ENCODE measurements at regions not wholly inside any gene's neighbourhood (a gene's known extent, or its start where the extent isn't known, plus 50 kb on each side); places are given as distances from the start of the nearest gene placed in this dataset.
"Not testable (repeated sequence)": the region's sequence is repeated elsewhere in the genome, so short reads cannot be mapped to it uniquely, and the experiment has no call there.

DNA sequence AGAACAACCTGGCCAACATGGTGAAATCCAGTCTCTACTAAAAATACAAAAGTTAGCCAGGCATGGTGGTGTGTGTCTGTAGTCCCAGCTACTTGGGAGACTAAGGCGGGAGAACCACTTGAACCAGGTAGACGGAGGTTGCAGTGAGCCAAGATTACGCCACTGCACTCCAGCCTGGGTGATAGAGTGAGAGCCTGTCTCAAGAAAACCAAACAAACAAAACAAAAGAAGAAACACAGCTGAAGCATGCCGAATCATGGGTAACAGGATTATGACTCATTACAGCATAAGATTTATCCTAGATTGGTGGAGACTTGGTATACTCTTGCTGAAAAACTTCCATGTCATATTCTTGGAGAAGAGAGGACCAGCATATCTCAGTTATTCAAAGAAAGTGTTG lies 236.7 kb upstream of the CCNH start:
- no peak for DNase-seq (ENCODE audit: low read depth, low spot score)

- DNase-seq (ENCODE audit: low read depth, low spot score): no peak
These were observed 232.5 kb upstream of the CCNH start for GRCh38 chr5:87645224-87645623.

GRCh38 chr5:87640902-87641301 lies 228.2 kb upstream of the CCNH start:
- DNase-seq (ENCODE audit: low read depth, low spot score): no peak

- DNase-seq (ENCODE audit: low read depth, low spot score): no peak
These were observed 214.6 kb upstream of the CCNH start for GRCh38 chr5:87627363-87627762.

DNA sequence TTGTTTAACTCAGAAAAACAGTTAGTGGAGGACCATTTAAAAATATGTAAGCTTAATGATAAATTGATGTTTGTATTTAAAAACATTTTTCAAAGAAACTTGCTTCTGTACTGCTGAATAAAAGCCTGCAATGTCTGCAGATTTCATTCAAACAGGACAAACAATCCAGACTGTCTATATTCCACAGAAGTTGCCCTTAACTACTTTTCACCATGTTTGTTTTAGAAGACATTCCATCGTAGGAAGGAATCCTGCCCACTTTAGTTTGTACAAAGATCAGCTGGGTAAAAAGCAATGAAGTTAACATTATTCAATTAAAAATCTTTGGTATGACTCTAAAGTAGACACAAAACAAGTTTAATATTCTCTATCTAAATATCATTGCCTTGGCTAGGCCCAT lies 195.7 kb upstream of the CCNH start:
- no peak for DNase-seq (ENCODE audit: low read depth, low spot score)

DNA sequence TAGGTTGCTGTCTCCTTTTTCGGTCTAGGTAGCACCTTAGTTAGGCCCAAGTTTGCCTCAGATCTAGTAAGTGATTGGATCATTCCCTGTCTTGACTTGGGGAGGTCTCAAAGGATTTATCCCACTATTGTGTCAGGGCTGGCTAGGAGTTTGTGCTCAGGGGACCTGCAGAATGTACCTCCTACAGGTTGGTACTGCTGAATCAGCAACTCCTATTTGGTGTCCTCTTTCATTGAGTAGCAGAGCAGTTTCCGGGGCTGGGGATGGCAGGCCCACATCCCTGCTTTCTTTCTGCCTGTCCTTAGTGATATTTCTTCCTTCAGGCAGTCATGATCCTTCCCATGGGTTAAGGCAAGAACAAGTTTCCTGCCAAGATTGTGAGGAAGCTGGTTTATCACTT lies 192.9 kb upstream of the CCNH start:
- no peak for DNase-seq (ENCODE audit: low read depth, low spot score)

GRCh38 chr5:87599778-87600177 lies 187.0 kb upstream of the CCNH start:
- DNase-seq (ENCODE audit: low read depth, low spot score): no peak

- DNase-seq (ENCODE audit: low read depth, low spot score): no peak
These were observed 185.7 kb upstream of the CCNH start for GRCh38 chr5:87598460-87598859.

DNA sequence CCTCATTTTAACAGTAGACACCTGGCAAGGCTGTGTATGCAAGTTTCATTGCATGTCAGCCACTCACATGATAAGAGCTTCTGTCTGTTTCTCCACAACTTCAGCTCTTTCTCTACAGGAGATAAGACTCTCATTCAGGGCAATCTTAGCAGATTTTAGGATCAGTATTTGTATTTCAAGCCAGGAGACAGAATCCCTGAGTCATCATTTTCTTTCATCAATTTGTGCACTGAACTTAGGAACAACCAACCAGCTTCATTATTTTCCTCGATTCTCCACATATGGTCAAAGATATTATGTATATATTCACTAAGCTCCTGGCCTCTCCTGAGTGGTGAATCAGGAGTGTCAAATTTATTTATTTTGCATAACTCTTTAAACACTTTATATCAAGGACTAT lies 181.8 kb upstream of the CCNH start:
- no peak for DNase-seq (ENCODE audit: low read depth, low spot score)

DNA sequence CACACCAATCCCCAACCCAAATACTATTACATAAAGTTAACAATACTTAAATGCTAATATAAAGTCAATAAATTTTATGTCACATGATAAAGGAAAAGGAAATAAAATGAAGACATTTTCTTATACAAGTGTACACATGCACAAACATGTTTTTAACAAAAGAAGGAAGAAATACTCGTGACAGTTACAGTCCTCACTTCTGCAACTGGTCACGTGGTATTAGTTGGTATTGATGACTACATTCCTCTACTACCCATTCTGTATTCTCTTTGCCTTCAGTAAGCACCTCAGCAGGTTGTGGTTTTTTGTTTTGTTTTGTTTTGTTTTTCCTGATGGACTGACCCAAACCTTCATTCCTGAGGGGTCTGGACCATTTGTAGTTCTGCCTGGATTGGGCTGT lies 176.9 kb upstream of the CCNH start:
- no peak for DNase-seq (ENCODE audit: low read depth, low spot score)

DNA sequence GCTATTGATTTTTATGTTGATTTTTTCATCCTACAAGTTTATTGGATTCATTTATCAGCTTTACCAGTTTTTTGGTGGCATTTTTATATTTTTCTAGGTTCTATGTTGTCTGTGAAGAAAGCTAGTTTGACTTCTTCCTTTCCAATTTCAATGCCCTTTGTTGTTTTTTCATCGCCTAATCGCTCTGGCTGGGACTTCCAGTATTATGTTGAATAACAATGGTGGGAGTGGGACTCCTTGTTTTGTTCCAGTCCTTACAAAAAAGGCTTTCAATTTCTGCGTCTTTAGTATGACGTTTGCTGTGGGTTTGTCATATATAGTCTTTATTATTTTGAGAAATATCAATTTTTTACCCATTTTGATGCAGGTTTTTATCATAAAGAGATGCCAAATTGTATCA lies 175.6 kb upstream of the CCNH start:
- no peak for DNase-seq (ENCODE audit: low read depth, low spot score)

DNA sequence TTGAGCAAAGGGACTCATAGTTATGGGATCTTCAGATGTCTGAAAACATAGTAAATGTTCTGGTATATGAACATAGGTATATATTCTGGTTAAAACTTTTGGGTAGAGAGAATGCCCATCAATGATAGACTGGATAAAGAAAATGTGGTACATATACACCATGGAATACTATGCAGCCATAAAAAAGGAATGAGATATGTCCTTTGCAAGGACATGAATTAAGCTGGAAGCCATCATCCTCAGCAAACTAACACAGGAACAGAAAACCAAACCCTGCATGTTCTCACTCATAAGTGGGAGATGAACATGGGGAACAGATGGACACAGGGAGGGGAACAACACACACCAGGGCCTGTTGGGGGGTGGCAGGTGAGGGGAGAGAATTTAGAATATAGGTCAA lies 171.0 kb upstream of the CCNH start:
- not testable (repeated sequence) for DNase-seq (ENCODE audit: low read depth, low spot score)

DNA sequence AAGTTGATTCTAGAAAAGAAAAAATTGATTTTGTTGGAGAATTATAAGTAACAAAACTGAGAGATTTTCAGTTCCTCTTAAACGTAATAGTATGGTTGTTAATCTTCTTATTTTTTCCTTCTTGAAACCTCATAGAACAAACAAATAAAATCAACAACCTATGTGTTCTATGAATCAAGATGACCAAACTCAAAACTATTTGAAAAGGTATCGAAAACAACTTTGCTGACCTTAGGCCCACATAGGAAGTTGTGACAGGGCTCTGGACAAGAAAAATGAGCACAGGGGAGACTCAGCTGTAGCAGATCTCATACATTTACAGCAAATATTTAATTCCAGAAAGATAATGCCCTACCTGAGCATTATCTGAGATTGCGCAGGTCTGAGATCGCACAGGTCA lies 169.4 kb upstream of the CCNH start:
- DNase-seq (ENCODE audit: low read depth, low spot score): no peak

DNA sequence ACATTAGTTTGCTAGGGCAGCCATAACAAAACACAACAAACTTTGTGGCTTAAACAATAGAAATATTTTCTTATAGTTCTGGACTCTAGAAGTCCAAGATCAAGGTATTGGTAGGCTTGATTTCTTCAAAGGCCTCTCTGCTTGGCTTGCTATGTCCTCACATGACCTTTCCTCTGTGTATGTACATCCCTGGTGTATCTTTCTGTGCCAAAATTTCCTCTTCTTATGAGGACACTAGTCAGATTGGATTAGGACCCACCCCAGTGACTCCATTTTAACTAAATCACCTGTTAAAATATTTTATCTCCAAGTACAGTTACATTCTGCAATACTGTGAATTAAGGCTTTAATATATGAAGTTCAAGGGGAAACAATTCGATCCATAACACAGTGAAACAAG lies 168.9 kb upstream of the CCNH start:
- DNase-seq (ENCODE audit: low read depth, low spot score): no peak

DNA sequence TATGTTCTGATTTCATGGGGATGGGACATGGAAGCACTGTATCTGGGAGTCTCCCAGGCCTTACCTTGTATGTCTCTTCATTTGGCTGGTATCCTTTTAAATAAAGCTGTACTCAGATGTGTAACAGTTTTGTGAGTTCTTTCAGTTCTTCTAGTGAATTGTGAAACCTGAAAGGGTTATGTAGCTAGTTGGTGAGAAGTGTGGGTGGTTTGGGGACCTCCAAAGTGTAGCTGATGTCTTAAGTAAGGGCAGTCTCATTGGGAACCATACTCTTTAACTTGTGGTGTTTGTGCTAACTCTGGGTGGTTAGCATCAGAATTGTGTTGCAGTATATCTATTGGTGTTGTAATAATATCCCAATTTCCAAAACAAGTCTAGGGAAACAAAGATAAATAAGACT lies 166.9 kb upstream of the CCNH start:
- DNase-seq (ENCODE audit: low read depth, low spot score): no peak

DNA sequence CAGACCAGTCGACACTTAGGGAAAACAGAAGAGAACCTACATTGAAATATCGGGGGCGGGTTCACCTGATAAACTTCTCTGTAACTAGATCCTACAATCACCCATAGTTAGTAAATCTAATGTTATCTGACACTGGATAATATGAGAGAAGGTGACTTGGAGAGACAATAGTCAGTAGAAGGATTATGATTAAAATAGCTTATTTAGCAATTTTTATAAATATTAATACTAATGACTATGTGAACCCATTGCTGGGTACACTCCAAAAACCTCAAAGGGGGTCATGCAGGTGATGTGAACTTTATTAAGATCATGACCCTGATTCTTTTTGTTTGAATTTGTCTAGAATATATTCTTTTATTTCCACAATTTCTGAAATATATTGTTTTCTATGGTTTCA lies 164.1 kb upstream of the CCNH start:
- no peak for DNase-seq (ENCODE audit: low read depth, low spot score)

DNA sequence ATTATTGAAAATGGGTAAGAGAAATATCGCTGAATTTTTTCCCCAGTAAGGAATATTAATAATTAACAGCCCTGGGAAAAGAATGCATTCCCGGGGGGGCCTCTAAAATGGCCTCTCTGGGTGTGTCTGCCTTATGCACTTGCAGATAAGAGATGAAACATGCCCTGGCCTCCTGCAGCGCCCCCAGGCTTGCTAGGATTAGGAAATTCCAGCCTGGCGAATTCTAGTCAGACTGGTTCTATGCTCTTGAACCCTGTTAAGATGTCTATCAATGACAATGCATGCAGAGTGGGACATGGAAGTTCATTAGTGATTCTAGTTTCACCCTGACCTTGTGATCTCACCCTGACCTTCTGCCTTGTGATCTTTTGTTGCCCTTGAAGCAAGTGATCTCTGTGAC lies 163.6 kb upstream of the CCNH start:
- DNase-seq (ENCODE audit: low read depth, low spot score): not testable (repeated sequence)

- no peak for DNase-seq (ENCODE audit: low read depth, low spot score)
These were observed 161.4 kb upstream of the CCNH start for GRCh38 chr5:87574106-87574505.

GRCh38 chr5:87572611-87573010 lies 159.9 kb upstream of the CCNH start:
- DNase-seq (ENCODE audit: low read depth, low spot score): no peak

DNA sequence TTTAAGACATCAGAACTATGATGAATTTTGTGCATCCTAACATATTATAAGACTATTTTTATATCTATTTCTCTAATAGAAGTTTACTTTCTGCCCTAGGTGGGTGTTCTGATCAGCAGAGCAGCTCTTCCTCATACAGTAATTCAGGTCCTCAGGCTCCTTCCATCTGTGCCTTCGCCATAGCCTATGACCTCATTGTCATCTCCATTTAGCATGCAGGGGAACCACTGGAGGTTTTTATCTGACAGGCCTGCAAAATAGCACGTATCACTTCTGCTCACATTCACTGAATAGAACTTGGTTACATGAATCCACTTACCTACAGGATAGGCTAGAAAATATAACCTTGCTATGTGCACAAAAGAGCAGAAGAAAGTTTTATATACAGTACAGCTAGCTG lies 159.4 kb upstream of the CCNH start:
- no peak for DNase-seq (ENCODE audit: low read depth, low spot score)

DNA sequence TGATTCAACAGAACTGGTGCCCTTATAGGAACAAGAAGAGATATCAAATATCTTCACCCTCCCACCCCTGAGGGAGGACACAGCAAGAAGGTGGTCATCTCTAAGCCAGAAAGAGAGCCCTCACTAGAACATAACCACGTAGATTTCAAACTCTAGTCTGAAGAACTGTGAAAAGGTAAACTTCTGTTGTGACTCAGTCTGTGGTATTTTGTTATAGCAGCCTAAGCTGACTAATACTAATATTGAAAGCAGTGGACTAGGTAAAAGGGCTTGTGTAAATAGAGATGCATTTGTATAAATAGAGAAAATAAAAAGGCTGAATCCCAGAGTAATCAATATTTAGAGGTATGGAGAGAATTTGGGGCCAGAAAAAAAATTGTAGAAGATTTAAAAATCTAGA lies 157.6 kb upstream of the CCNH start:
- no peak for DNase-seq (ENCODE audit: low read depth, low spot score)

- no peak for DNase-seq (ENCODE audit: low read depth, low spot score)
These were observed 149.3 kb upstream of the CCNH start for GRCh38 chr5:87562068-87562467.

DNA sequence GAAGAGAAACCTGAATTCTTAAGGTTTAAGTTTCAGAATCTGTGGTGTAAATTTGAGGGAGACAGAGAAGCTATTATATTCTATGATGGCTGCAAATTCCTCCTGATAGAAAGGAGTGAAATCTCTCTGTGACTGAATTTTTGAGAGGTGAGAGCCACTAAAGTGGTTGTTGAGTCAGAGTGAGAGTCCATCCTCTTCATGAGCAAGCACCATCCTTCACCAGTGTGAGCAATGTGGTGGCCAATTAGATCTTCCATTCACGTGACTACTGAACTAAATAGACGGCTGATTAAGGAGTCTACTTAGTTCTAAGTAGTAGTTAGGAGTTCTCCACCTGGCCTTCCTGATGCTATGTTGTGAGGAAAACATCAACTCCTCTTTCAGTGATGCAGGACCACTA lies 147.8 kb upstream of the CCNH start:
- DNase-seq (ENCODE audit: low read depth, low spot score): no peak

DNA sequence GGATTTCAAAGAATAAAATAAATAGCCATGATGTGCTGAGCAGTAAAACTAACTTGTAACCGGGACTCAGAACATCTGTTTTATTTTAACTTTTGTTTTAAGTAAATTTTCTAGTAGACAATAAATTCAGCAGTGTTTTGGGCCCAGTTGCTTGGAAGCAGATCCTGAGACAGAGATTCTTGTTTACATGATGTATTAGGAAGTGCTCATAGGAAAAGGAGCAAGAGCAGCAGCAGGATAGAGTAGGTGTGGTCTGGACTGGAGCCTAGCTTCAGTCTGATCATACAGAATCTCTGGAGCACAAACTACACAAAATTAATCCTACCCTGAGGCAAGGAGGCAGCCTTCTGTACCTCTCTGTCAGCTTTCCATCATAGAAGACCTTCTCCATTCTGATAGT lies 139.2 kb upstream of the CCNH start:
- DNase-seq (ENCODE audit: low read depth, low spot score): no peak

DNA sequence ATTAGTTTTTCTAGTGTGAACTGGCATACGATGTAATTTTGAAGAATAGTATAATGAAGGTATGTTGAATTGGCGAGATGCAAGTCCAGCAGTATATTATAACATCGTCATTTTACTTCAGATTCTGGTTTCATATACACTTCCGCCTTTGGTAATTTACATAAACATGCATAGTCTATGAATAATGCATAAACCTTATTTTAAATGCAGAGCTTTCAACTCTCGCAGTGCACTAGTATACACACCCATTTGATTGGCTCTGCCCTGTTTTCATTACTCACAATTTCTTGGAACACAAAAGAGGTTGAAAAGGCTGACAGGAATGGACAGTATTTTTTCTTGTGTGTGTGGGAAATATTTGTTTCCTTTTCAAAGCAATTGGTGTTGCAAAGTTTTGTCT lies 128.9 kb upstream of the CCNH start:
- DNase-seq (ENCODE audit: low read depth, low spot score): no peak

Data from activated CD4-positive, CD25-positive, alpha-beta regulatory T cell treated with anti-CD3 and anti-CD28 coated beads, Interleukin-2, amount 50 U/mL, for 16 hours (primary cell).